ENCODE measurements at regions not wholly inside any gene's neighbourhood (a gene's known extent, or its start where the extent isn't known, plus 50 kb on each side); places are given as distances from the start of the nearest gene placed in this dataset.

DNA sequence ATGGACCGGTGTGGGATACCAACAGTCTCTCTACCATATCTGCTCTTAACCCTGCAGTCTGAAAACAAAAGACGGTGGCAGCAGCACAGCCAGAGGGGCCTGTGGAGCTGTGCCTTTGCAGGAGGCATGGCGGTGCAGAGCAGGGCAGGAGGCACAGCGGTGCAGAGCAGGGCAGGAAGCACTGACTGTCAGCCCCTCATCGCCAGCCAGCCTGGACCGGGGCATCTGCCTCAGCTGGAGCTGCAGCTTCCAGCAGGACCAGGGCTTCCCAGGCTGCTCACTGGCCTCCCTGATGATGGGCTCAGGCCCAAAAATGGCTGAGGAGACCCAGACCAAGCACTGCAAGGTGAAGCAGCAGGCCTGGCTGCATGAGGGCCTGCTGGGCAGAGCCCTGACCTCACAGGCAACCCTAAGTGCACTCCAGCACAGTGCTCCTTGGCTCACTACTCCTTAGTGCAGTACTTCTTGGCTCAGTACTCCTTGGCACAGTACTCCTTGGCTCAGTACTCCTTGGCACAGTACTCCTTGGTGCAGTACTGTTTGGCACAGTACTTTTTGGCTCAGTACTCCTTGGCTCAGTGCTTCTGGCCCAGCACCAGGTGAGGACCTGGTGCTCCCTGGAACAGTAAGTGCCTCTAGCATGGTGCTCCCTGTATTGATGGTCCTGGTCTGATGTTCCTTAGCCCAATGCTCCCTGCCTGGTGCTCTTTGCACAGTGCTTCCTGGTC is 78.0 kb downstream of the DHCR7 start:
- no peak overlapping the region for H3K4me3 ChIP-seq
- 3% methylated on average over 6 of the region's 6 CpGs for WGBS (ENCODE audit: insufficient coverage, low coverage, missing lambda C conversion rate)
- FAIRE-seq (no peak), ATAC-seq (no peak), DNase-seq (ENCODE audit: extremely low read depth in 1 of 4, low spot score in 3 of 4) (no peak)
- BruUV-seq (replicated peaks) = no TSS peak
- ChIA-PET CTCF (ENCODE audit: low intra/inter-chr PET ratio) (no interaction called here), POLR2A (interaction anchor here (0.6 kb wide), 1 partner anchor 9 kb away, joined by 3 read pairs; no protein-coding TSS in a partner anchor)
- intact Hi-C loops (cut with micrococcal nuclease) = no loop called here
- H3K9me1 ChIP-seq (ENCODE audit: control insufficient read depth, insufficient read depth, low read length) = no peaks in the 10 kb centered on the region
- no peak overlapping the region for H3K4me2 ChIP-seq (ENCODE audit: insufficient read depth, low read length)
- no peaks in the 10 kb centered on the region for H3K4me1 ChIP-seq (replicated peaks in 1 of 2; ENCODE audit: control insufficient read depth in 2 of 2, insufficient read depth in 2 of 2, low read length in 2 of 2)
- H3K9me3 ChIP-seq (replicated peaks; ENCODE audit: control insufficient read depth, insufficient read depth, low read depth, low read length) = no peaks in the 10 kb centered on the region
- no peaks in the 10 kb centered on the region for H3K36me3 ChIP-seq (ENCODE audit: control insufficient read depth, insufficient read depth, low read length)
- no peaks in the 10 kb centered on the region for H3K79me2 ChIP-seq (ENCODE audit: control insufficient read depth, insufficient read depth, low read length)
- H4K20me1 ChIP-seq (replicated peaks; ENCODE audit: control insufficient read depth, insufficient read depth, low read length) = peaks cover 3% of the 10 kb centered on the region; the same call in 1 of the 2 replicates
- H3K9ac ChIP-seq (ENCODE audit: insufficient read depth in 1 of 2, low read depth in 2 of 2, low read length in 2 of 2) = no peak overlapping the region
- H3K27ac ChIP-seq (ENCODE audit: extremely low read depth, low read depth, low read length) = no peak overlapping the region
- in situ Hi-C loops (cut with MboI) = no loop called here
- H3K27me3 ChIP-seq (ENCODE audit: control insufficient read depth in 2 of 2, insufficient read depth in 2 of 2, low read length in 2 of 2) = peaks cover 4 to 31% of the 10 kb centered on the region in 2 experiments; a peak in 4 of 5 replicates
- no peak overlapping the region for H2AFZ ChIP-seq (ENCODE audit: low read depth, low read length)
- TF ChIP-seq, protein P1, sequence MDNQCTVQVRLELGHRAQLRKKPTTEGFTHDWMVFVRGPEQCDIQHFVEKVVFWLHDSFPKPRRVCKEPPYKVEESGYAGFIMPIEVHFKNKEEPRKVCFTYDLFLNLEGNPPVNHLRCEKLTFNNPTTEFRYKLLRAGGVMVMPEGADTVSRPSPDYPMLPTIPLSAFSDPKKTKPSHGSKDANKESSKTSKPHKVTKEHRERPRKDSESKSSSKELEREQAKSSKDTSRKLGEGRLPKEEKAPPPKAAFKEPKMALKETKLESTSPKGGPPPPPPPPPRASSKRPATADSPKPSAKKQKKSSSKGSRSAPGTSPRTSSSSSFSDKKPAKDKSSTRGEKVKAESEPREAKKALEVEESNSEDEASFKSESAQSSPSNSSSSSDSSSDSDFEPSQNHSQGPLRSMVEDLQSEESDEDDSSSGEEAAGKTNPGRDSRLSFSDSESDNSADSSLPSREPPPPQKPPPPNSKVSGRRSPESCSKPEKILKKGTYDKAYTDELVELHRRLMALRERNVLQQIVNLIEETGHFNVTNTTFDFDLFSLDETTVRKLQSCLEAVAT (IDR thresholded peaks at IDR 0.05) = no peak
- no peak for TF ChIP-seq POU5F1 (IDR thresholded peaks at IDR 0.05; ENCODE audit: borderline replicate concordance, low read depth, low read length, partially characterized antibody)
- TF ChIP-seq ATF1 (CRISPR knock-in tag; IDR thresholded peaks at IDR 0.05) = no peak
- TF ChIP-seq ATF1 (tag; IDR thresholded peaks at IDR 0.05) = no peak
- TF ChIP-seq KAT7 (CRISPR knock-in tag; IDR thresholded peaks at IDR 0.05; ENCODE audit: borderline replicate concordance) = no peak
- TF ChIP-seq COPS2 (conservative IDR thresholded peaks at IDR 0.05) = no peak
- no peak for TF ChIP-seq SRSF7 (optimal IDR thresholded peaks at IDR 0.05; ENCODE audit: low read depth, low read length)
- no peak for TF ChIP-seq ZNF121 (CRISPR knock-in tag; conservative IDR thresholded peaks at IDR 0.05)
- TF ChIP-seq, protein P2, sequence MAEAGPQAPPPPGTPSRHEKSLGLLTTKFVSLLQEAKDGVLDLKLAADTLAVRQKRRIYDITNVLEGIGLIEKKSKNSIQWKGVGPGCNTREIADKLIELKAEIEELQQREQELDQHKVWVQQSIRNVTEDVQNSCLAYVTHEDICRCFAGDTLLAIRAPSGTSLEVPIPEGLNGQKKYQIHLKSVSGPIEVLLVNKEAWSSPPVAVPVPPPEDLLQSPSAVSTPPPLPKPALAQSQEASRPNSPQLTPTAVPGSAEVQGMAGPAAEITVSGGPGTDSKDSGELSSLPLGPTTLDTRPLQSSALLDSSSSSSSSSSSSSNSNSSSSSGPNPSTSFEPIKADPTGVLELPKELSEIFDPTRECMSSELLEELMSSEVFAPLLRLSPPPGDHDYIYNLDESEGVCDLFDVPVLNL (CRISPR knock-in tag; IDR thresholded peaks at IDR 0.05; ENCODE audit: low read depth) = no peak
- TF ChIP-seq, protein P3, sequence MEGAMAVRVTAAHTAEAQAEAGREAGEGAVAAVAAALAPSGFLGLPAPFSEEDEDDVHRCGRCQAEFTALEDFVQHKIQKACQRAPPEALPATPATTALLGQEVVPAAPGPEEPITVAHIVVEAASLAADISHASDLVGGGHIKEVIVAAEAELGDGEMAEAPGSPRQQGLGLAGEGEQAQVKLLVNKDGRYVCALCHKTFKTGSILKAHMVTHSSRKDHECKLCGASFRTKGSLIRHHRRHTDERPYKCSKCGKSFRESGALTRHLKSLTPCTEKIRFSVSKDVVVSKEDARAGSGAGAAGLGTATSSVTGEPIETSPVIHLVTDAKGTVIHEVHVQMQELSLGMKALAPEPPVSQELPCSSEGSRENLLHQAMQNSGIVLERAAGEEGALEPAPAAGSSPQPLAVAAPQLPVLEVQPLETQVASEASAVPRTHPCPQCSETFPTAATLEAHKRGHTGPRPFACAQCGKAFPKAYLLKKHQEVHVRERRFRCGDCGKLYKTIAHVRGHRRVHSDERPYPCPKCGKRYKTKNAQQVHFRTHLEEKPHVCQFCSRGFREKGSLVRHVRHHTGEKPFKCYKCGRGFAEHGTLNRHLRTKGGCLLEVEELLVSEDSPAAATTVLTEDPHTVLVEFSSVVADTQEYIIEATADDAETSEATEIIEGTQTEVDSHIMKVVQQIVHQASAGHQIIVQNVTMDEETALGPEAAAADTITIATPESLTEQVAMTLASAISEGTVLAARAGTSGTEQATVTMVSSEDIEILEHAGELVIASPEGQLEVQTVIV (CRISPR knock-in tag; IDR thresholded peaks at IDR 0.05; ENCODE audit: borderline replicate concordance) = no peak
- no peak for TF ChIP-seq ZNF668 (CRISPR knock-in tag; IDR thresholded peaks at IDR 0.05)
- no peak for TF ChIP-seq ELF4 (CRISPR knock-in tag; IDR thresholded peaks at IDR 0.05)
